Activated naive CD8-positive, alpha-beta T cell treated with anti-CD3 and anti-CD28 coated beads for 36 hours (primary cell): ENCODE measurements at regions not wholly inside any gene's neighbourhood (a gene's known extent, or its start where the extent isn't known, plus 50 kb on each side); places are given as distances from the start of the nearest gene placed in this dataset.

Experiments used
- DNase-seq: peaks from one replicate; pipeline ENCODE4 v3.0.0; 2021
- H3K27ac Mint-ChIP-seq: one replicate; pipeline ENCODE4 v1.8.0; 2022; ENCODE audit warnings: mild to moderate bottlenecking, moderate library complexity, mixed read lengths
- H3K27me3 Mint-ChIP-seq: one replicate; pipeline ENCODE4 v1.8.0; 2022; ENCODE audit warnings: mild to moderate bottlenecking, mixed read lengths
- H3K36me3 Mint-ChIP-seq: one replicate; pipeline ENCODE4 v1.8.0; 2021; ENCODE audit warnings: mild to moderate bottlenecking, mixed read lengths
- H3K4me1 Mint-ChIP-seq: one replicate; pipeline ENCODE4 v1.8.0; 2021; ENCODE audit warnings: mixed read lengths
- H3K4me3 Mint-ChIP-seq: one replicate; pipeline ENCODE4 v1.8.0; 2022; ENCODE audit warnings: mild to moderate bottlenecking, moderate library complexity, mixed read lengths
- H3K9me3 Mint-ChIP-seq: one replicate; pipeline ENCODE4 v1.8.0; 2022; ENCODE audit warnings: mixed read lengths

DNA sequence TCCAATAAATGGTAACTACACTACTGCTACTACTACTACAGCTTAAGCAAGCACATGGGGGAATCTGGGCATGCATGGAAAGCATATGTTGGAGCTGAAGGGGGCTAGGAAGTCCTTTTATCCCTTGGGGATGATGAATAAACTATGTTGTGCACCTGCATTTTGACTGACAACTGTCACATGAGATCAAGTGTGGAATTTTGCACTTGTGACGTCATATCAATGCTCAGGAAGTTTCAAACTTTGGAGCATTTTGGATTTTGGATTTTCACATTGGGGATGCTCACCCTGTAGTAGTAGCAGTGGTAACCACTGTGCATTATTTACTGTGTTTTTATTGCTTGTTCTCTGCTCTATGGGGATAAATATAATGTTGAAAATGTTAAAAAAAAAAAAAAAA lies 100.5 kb upstream of the SMAD1 start:
- no peaks in the 10 kb centered on the region for H3K4me1 Mint-ChIP-seq
- H3K9me3 Mint-ChIP-seq = peaks cover 9% of the 10 kb centered on the region
- no peak for DNase-seq
- H3K36me3 Mint-ChIP-seq = no peaks in the 10 kb centered on the region
- H3K27ac Mint-ChIP-seq = no peak overlapping the region
- peaks cover 4% of the 10 kb centered on the region for H3K27me3 Mint-ChIP-seq
- H3K4me3 Mint-ChIP-seq = no peak overlapping the region

DNA sequence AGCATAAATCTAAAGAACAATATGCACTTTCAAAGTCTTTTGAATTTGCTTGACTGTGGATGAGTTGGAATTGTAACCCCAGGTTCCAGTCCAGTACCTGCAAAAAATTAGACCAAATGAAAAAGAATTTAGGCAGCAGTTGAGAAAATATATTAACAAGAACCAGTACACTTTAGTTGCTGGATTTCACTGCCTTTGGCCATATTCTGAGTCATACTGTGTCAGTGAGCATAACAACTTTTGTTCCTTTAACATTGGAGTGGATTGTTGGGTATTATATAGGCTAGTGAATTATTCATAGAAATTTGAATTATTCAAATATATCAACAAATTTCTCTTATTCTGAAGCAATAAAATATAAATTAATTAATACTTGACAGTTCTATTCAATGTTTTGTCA lies 101.5 kb upstream of the SMAD1 start:
- DNase-seq = no peak
- Mint-ChIP-seq H3K27me3 (no peaks in the 10 kb centered on the region), H3K4me1 (no peaks in the 10 kb centered on the region), H3K4me3 (no peak overlapping the region), H3K27ac (no peak overlapping the region), H3K9me3 (peaks cover 9% of the 10 kb centered on the region), H3K36me3 (no peaks in the 10 kb centered on the region)

DNA sequence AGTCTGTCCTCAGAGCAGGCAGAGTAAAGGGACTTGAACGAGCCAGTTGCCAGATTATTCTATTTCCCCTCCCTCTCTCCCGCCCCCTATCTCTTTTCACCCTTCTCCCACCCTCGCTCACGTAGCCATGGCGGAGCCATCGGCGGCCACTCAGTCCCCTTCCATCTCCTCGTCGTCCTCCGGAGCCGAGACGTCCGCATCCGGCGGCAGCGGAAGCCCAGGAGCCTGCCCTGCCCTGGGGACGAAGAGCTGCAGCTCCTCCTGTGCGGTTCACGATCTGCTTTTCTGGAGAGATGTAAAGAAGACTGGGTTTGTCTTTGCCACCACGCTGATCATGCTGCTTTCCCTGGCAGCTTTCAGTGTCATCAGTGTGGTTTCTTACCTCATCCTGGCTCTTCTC lies 106.2 kb upstream of the SMAD1 start:
- no peaks in the 10 kb centered on the region for H3K27me3 Mint-ChIP-seq
- H3K4me1 Mint-ChIP-seq = no peaks in the 10 kb centered on the region
- H3K27ac Mint-ChIP-seq = no peak overlapping the region
- H3K4me3 Mint-ChIP-seq = no peak overlapping the region
- H3K9me3 Mint-ChIP-seq = peaks cover 2% of the 10 kb centered on the region
- no peak for DNase-seq
- no peaks in the 10 kb centered on the region for H3K36me3 Mint-ChIP-seq

DNA sequence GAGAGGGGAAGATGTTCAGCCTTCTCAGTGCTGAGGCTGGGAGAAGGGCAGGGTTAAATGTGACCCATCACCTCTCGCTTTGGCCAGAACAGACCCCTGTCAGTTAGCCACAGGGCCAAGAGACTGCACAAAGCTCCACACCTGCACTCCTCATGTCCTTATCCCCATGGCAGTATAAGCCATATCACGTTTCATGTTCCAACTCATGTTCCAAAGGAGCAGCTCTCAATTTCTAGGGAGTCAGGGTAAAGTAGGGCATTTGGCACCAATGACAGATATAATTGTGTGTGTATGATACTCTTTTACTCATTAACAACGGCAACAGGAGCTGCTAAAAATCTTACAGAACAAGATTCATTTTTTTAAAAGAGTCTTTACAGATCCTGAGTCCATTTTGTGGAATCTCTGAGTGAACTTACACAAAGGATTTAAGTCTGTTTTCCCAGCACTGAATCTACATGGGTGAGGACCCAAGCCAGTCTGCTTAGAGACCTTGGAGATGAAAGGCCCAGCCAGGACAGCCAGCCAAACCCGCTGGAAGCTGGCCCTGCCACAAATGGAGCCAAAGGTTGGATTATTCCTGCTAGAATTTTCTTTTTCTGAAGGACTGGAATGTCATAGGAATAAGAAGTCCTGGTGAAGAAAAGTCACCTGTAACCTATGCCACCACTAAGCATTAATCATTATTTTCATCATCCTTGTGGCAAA lies 129.1 kb upstream of the SMAD1 start:
- peaks cover 2% of the 10 kb centered on the region for H3K4me1 Mint-ChIP-seq
- no peak overlapping the region for H3K27ac Mint-ChIP-seq
- no peak for DNase-seq
- peaks cover 23% of the 10 kb centered on the region for H3K27me3 Mint-ChIP-seq
- no peaks in the 10 kb centered on the region for H3K9me3 Mint-ChIP-seq
- no peaks in the 10 kb centered on the region for H3K36me3 Mint-ChIP-seq
- H3K4me3 Mint-ChIP-seq = no peak overlapping the region

DNA sequence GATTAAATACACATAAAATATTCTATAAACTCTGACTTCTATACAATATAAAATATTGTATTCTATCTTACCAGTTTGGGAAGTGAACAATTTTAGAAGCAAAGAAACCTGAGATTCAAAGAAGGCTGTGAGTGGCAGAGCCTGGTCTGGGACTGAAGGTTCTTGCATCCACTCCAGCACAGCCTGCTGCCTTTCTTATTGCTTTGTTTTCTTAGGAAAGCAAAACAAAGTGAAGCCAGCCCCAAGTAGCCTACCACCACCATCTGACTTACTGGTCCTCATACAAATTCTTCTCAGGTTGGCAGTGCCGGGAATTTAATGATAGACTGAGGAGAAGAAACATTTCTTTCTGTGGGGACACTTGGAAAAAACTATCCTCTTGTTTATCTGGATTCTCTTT lies 129.7 kb upstream of the SMAD1 start:
- no peaks in the 10 kb centered on the region for H3K9me3 Mint-ChIP-seq

DNA sequence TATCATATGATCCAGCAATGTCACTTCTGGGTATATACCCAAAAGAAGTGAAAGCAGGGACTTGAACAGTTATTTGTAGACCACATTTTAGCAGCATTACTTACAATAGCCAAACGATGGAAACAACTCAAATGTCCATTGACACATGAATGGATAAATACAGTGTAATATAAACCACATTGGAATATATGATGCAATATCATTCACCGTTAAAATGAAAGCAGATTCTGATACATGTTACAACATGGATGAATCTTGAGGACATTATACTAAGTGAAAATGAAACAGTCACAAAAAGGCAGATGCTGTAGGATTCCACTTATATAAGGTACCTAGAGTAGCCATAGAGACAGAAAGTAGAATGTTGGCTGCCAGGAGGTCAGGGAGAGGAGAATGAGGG lies 130.5 kb upstream of the SMAD1 start:
- H3K9me3 Mint-ChIP-seq = no peaks in the 10 kb centered on the region
- no peak overlapping the region for H3K27ac Mint-ChIP-seq
- no peak overlapping the region for H3K4me3 Mint-ChIP-seq
- peaks cover 13% of the 10 kb centered on the region for H3K27me3 Mint-ChIP-seq
- no peak for DNase-seq
- H3K4me1 Mint-ChIP-seq = peaks cover 2% of the 10 kb centered on the region
- no peaks in the 10 kb centered on the region for H3K36me3 Mint-ChIP-seq

More for the DNA sequence above, 129.7 kb upstream of the SMAD1 start:
- H3K27ac Mint-ChIP-seq = no peak overlapping the region
- H3K4me1 Mint-ChIP-seq = peaks cover 2% of the 10 kb centered on the region
- no peak overlapping the region for H3K4me3 Mint-ChIP-seq
- H3K36me3 Mint-ChIP-seq = no peaks in the 10 kb centered on the region
- DNase-seq = no peak
- peaks cover 21% of the 10 kb centered on the region for H3K27me3 Mint-ChIP-seq

DNA sequence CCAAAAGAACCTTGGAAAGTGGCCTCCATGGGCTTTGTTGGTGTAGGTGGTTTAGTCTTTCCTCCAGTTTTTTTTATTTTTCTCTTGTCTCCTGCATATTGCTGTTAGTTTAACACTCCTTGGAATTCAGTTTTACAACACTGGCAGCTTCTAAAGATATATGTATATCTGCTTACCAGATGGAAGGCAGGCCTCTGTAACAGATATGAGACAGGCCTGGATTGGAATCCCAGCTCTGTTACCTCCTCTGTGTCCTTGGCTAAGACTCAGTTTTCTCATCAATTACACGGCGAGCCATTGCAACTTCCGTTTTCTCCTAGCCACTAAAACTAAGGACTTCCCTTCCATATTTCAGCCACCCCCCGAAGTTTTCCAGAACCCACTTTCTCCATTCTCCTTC lies 133.4 kb upstream of the SMAD1 start:
- Mint-ChIP-seq H3K27me3 (peaks cover 13% of the 10 kb centered on the region), H3K4me3 (no peak overlapping the region), H3K36me3 (no peaks in the 10 kb centered on the region), H3K4me1 (peaks cover 2% of the 10 kb centered on the region), H3K9me3 (no peaks in the 10 kb centered on the region), H3K27ac (no peak overlapping the region)
- no peak for DNase-seq

DNA sequence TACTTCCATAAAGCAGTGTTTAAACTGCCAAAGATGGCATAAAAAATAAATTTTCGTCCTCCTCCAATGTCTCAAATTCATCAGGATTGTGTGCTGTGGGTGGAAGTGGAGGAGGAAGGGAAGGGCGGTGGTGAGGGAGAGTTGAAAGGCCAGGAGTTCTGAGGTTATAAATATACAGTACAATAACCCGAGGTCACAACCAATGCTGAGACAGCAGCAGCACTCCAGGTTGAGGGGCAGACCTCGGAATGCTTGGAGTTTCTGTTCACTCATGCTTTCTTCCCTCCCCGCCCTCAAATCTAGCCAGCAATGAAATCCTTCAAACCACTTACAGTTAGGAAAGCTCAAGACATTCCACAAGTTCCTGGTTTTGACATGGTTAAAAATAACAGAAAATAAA lies 134.0 kb upstream of the SMAD1 start:
- Mint-ChIP-seq H3K36me3 (no peaks in the 10 kb centered on the region), H3K27me3 (peaks cover 13% of the 10 kb centered on the region), H3K4me3 (no peak overlapping the region), H3K9me3 (no peaks in the 10 kb centered on the region), H3K27ac (no peak overlapping the region), H3K4me1 (peaks cover 2% of the 10 kb centered on the region)
- no peak for DNase-seq

DNA sequence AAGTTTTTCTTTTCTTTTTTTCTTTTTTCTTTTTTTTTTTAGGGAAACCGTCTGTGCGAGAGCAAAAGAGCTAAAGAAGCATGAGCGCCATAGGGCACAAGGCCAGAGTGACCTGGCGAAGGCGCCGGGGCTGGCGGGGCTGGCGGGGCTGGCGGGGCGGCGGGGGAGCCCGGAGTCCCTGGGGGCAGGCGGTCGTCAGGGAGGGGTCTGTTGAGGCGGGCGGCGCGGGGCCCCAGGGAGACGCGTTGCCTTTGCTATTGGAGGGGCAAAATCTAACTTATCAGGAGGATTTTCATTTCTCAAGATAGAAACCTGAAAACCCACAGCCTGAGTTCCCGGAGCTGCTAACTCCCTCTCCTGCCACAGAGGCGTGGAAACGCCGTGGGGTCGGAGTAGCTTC lies 135.6 kb upstream of the SMAD1 start:
- Mint-ChIP-seq H3K27ac (no peak overlapping the region), H3K36me3 (no peaks in the 10 kb centered on the region), H3K27me3 (peaks cover 6% of the 10 kb centered on the region), H3K4me3 (no peak overlapping the region), H3K9me3 (no peaks in the 10 kb centered on the region), H3K4me1 (no peaks in the 10 kb centered on the region)
- DNase-seq = no peak

DNA sequence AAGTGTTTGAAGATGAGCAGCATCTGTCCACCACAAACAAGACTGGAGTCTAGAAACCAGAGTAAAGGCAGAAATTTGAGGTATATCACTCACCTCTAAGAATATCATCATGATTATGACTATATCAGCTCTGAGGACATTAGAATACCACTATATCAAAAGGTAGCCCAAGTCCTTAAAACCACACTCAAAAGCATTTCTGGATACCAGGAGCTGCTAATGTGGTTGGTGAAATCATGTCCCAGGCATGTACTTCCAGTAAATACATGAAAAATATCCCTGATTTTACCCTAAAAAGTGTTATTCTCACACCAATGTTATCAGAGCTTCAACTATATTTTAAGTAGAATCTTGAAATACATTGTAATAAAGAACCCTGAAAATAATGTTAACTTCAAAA lies 136.3 kb upstream of the SMAD1 start:
- Mint-ChIP-seq H3K36me3 (no peaks in the 10 kb centered on the region), H3K4me1 (no peaks in the 10 kb centered on the region), H3K27ac (no peak overlapping the region), H3K27me3 (peaks cover 6% of the 10 kb centered on the region), H3K4me3 (no peak overlapping the region), H3K9me3 (no peaks in the 10 kb centered on the region)
- DNase-seq = no peak

DNA sequence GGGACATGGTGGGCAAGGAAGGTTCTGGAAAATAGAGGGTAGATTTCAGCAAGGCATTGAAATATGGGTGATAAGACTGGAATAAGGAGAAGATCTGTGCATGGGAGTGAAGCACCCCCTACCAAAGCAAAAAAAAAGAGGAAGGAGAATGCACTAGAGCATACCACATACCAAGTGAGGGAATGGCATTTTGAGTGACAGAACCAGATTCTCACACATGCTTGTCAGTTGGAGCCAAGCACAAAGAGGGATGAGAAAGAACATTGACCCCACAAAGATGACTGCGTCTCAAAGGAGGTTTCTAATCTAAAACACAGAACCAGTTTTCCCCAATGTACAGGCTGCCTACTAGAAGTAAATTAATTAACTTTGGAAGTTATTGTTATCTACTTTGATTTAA lies 140.3 kb upstream of the SMAD1 start:
- Mint-ChIP-seq H3K4me3 (no peak overlapping the region), H3K27ac (no peak overlapping the region), H3K9me3 (no peaks in the 10 kb centered on the region), H3K27me3 (no peaks in the 10 kb centered on the region), H3K4me1 (no peaks in the 10 kb centered on the region), H3K36me3 (no peaks in the 10 kb centered on the region)
- no peak for DNase-seq

DNA sequence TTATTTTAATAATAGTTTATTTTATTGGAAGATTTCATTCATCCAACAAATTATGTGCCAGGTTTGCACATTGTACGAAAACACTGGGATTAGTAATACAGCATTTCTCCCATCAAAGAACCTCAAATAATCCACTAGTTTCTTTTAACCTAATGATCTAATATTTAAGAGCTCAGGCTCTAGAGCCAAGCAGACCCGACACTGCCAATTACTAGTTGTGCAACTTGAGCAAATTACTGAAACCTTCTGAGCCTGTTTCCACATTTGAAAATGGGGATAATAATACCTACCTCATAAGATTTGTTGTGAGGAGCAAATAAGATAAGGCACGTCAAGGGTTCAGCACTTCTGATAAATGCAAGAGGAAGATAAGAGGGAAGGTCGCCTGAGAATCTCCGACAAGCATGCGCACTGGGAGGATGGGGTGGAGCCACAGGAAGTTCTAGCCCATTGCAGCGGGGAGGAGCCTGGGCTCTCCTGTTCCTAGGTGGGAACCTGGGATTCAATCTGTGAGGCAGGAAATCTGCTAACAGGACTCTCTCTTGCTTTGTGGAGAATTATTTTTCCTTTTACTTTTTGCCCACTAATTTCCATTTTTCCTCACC lies 141.5 kb upstream of the SMAD1 start:
- DNase-seq = no peak
- no peaks in the 10 kb centered on the region for H3K4me1 Mint-ChIP-seq

DNA sequence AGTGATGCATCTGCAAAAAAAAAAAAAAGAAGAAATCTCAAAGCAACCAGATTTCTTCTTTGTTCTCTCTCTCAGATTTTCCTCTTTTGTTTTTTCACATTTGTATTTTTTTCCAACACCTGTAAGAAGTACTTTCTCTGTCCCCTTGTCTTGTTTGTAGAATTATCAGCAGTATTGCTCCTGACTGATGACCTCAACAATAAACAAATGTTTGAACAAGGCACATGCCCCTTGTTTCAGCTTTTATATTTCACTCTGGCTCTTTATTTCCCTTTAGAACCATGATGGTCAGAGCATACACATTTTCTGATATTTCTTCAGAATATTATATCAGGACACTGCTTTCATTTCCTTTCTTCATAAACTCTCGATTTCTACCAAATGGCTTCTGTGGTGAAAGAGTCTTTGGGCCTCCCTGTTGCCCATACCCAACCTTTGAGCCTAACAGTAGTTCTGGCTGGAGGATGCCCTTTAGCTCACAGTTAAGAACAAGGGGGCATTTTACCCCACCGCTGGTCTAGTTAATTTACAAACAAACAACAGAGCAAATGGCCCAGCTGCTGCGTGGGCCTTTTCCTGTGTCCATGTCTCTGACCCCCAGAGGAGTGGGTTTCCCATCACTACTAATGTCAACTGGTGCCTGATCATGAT lies 142.5 kb upstream of the SMAD1 start:
- Mint-ChIP-seq H3K27me3 (no peaks in the 10 kb centered on the region), H3K9me3 (no peaks in the 10 kb centered on the region), H3K36me3 (no peaks in the 10 kb centered on the region), H3K4me3 (no peak overlapping the region), H3K27ac (no peak overlapping the region), H3K4me1 (no peaks in the 10 kb centered on the region)
- no peak for DNase-seq

More for the DNA sequence above, 141.5 kb upstream of the SMAD1 start:
- Mint-ChIP-seq H3K36me3 (no peaks in the 10 kb centered on the region), H3K27me3 (no peaks in the 10 kb centered on the region), H3K27ac (no peak overlapping the region), H3K9me3 (no peaks in the 10 kb centered on the region), H3K4me3 (no peak overlapping the region)

DNA sequence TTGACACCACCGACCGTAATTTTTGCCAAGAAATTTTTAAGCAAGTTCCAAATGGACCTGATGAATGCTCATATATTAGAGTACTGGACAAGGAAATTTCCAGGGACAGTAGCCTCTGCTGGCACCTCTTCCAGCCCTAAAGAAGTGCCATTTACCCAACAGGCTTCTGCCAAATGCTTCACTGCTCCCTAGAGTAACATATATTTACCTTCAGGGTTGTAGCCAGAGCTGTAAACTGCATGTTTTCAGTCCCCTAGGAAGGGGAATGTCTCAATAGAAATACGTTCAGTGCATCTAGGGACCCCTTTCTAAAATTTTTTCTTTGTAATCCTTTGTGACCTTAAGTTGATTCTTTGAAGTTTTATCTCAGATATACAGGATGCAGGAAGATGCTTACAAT lies 143.1 kb upstream of the SMAD1 start:
- Mint-ChIP-seq H3K27me3 (no peaks in the 10 kb centered on the region), H3K4me1 (no peaks in the 10 kb centered on the region), H3K9me3 (no peaks in the 10 kb centered on the region), H3K36me3 (no peaks in the 10 kb centered on the region), H3K27ac (no peak overlapping the region), H3K4me3 (no peak overlapping the region)
- no peak for DNase-seq

DNA sequence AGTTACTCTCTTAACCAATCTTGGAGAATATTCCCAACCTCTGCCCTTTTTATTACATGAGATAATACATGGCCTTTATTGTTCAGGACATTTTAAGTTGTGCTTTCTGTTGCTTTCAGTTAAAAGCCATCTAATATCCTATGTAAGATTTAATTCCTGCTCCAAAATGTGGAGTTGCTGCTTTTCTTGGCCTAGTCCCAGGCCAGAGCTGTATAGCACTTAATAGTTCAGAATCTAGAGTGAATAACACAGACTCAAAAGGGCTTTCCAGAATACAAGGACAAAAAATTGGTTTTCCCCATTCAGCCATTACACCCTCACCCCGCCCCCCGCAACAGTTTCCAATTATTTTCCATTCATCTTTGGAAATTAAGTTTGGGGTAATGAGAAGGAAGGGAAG lies 144.3 kb upstream of the SMAD1 start:
- Mint-ChIP-seq H3K27ac (no peak overlapping the region), H3K27me3 (no peaks in the 10 kb centered on the region), H3K9me3 (no peaks in the 10 kb centered on the region), H3K4me1 (no peaks in the 10 kb centered on the region), H3K4me3 (no peak overlapping the region), H3K36me3 (no peaks in the 10 kb centered on the region)
- no peak for DNase-seq

DNA sequence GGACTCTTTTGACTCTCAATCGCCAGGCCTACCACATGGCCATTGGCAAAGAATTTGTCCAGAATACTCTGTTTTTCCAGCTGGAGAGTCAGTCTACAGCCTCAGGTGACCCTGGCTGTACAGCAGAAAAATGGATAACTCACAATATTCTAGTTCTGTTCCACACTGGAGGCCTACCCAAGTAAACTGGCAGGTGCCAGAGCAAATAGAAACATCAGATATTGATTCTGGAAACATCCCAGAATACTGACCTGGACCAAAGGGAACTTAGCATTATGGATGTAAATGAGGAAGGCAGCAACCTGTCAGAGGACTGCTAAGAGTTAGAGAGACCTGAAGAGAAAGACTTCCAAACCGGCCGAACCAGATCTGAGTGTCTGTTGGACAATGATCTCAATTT lies 147.9 kb upstream of the SMAD1 start:
- no peak for DNase-seq
- Mint-ChIP-seq H3K4me3 (no peak overlapping the region), H3K27me3 (peaks cover 6% of the 10 kb centered on the region), H3K4me1 (no peaks in the 10 kb centered on the region), H3K36me3 (no peaks in the 10 kb centered on the region), H3K27ac (no peak overlapping the region), H3K9me3 (no peaks in the 10 kb centered on the region)
